K562 (cell line): ENCODE measurements at regions not wholly inside any gene's neighbourhood (a gene's known extent, or its start where the extent isn't known, plus 50 kb on each side); places are given as distances from the start of the nearest gene placed in this dataset.

Experiments
- ATAC-seq: fragments of 200-7000 bp; cut with Tn5 transposase; 3 replicates; pipeline ENCODE4 v1.9.1; 2020; ENCODE audit warnings: moderate library complexity
- BruUV-seq: library from RNA; stranded (reverse); fragments of 400-500 nt; replicated peaks from 2 replicates; lab custom pipeline; 2021; lab: Mats Ljungman, UMichigan
- CTCF ChIA-PET: fragments of 300-600 bp; formaldehyde crosslinking; extraction: SDS; loops from one replicate; lab custom pipeline; 2021; ENCODE audit warnings: low intra/inter-chr PET ratio; lab: Yijun Ruan, JAX
- POLR2A ChIA-PET: fragments of 300-600, 350-650 bp; sonication (Branson Sonifier 250); formaldehyde crosslinking; extraction: SDS; loops from one replicate; lab custom pipeline; 2021; ENCODE audit warnings: antibody characterized with exemption, inconsistent platforms; lab: Yijun Ruan, JAX
- DNase-seq, 4 experiments: peaks; one replicate each; pipeline versions ENCODE4 v3.0.0 to v3.0.0-alpha.2; 2011 to 2018; ENCODE audit warnings: low spot score in 3 of 4, mixed read lengths in 3 of 4; ENCODE audit errors: extremely low read depth in 1 of 4
- FAIRE-seq: peaks from 2 replicates; lab custom pipeline; 2011; peaks lifted over from hg19 to GRCh38; lab: Jason Lieb, UNC
- H2AFZ ChIP-seq: 2 replicates; pipeline ENCODE4 v1.6.0; 2011; ENCODE audit warnings: low read depth, low read length, control low read depth, inconsistent platforms
- H3K27ac ChIP-seq: fragments of 200-600 bp; 3 replicates; pipeline ENCODE4 v1.8.0; 2011; ENCODE audit warnings: low read depth, mild to moderate bottlenecking, control low read depth, inconsistent platforms, low read length, moderate library complexity, mixed read lengths; ENCODE audit errors: extremely low read depth
- H3K27me3 ChIP-seq, 2 experiments: fragments of 300-600 bp in 1 of 2; 2 replicates in 1 of 2; 3 replicates in 1 of 2; pipeline versions ENCODE4 v1.6.0 to v1.8.0; 2011; ENCODE audit warnings: inconsistent platforms in 2 of 2, low read length in 2 of 2, mild to moderate bottlenecking in 1 of 2, mixed read lengths in 1 of 2, moderate library complexity in 1 of 2; ENCODE audit not compliant: control insufficient read depth in 2 of 2, insufficient read depth in 2 of 2
- H3K36me3 ChIP-seq: fragments of 300-600 bp; 3 replicates; pipeline ENCODE4 v1.8.0; 2011; ENCODE audit warnings: mild to moderate bottlenecking, low read length, inconsistent platforms; ENCODE audit not compliant: control insufficient read depth, insufficient read depth
- H3K4me1 ChIP-seq, 2 experiments: fragments of 200-600 bp in 1 of 2; replicated peaks in 1 of 2; 2 replicates in 1 of 2; 3 replicates in 1 of 2; pipeline versions ENCODE4 v1.5.1 to v1.8.0; 2011; ENCODE audit warnings: inconsistent platforms in 2 of 2, low read length in 2 of 2, mild to moderate bottlenecking in 1 of 2, mixed read lengths in 1 of 2, moderate library complexity in 1 of 2; ENCODE audit not compliant: control insufficient read depth in 2 of 2, insufficient read depth in 2 of 2
- H3K4me2 ChIP-seq: 2 replicates; pipeline ENCODE4 v1.6.1; 2011; ENCODE audit warnings: low read length, control low read depth, inconsistent platforms, mixed read lengths; ENCODE audit not compliant: insufficient read depth
- H3K4me3 ChIP-seq: fragments of 200-600 bp; sonication (generic), shearing (Covaris generic); 2 replicates; pipeline ENCODE4 v1.5.1; 2016; ENCODE audit warnings: control low read depth, inconsistent platforms
- H3K79me2 ChIP-seq: fragments of 200-600 bp; 3 replicates; pipeline ENCODE4 v1.8.0; 2011; ENCODE audit warnings: low read length, inconsistent platforms; ENCODE audit not compliant: control insufficient read depth, insufficient read depth
- H3K9ac ChIP-seq, 2 experiments: 2 replicates each; pipeline versions ENCODE4 v1.6.0 to v1.6.1; 2011; ENCODE audit warnings: low read depth in 2 of 2, low read length in 2 of 2, control low read depth in 1 of 2, inconsistent platforms in 1 of 2, mild to moderate bottlenecking in 1 of 2, mixed read lengths in 1 of 2; ENCODE audit not compliant: insufficient read depth in 1 of 2
- H3K9me1 ChIP-seq: one replicate; pipeline ENCODE4 v1.6.0; 2011; ENCODE audit warnings: inconsistent platforms, mild to moderate bottlenecking, low read length, moderate library complexity; ENCODE audit not compliant: control insufficient read depth, insufficient read depth
- H3K9me3 ChIP-seq: replicated peaks from 2 replicates; pipeline ENCODE4 v1.5.1; 2011; ENCODE audit warnings: low read depth, low read length, inconsistent platforms; ENCODE audit not compliant: control insufficient read depth, insufficient read depth
- H4K20me1 ChIP-seq: replicated peaks from 2 replicates; pipeline ENCODE4 v1.6.1; 2011; ENCODE audit warnings: low read length, inconsistent platforms, mixed read lengths; ENCODE audit not compliant: control insufficient read depth, insufficient read depth
- ATF7 ChIP-seq: fragments of 450-650 bp; IDR thresholded peaks from 2 replicates; pipeline ENCODE4 v1.7.1; 2014; ENCODE audit warnings: mild to moderate bottlenecking, moderate library complexity
- CEBPB ChIP-seq: fragments of 450-650 bp; IDR thresholded peaks from 2 replicates; pipeline ENCODE4 v1.6.1; 2016; ENCODE audit warnings: missing genetic modification characterization, missing compliant biosample characterization
- CEBPG ChIP-seq, 3 experiments: fragments of 200-800 bp in 1 of 3; sonication (Bioruptor generic) in 1 of 3; sonication (generic) in 1 of 3; formaldehyde crosslinking in 1 of 3; IDR thresholded peaks in 2 of 3; conservative IDR thresholded peaks in 1 of 3; 2 replicates each; pipeline versions ENCODE4 v1.6.1 to v1.8.0; 2016 to 2022; ENCODE audit warnings: missing compliant biosample characterization in 2 of 3, missing genetic modification characterization in 2 of 3, mild to moderate bottlenecking in 1 of 3, missing genetic modification reagents in 1 of 3
- CSDE1 ChIP-seq, 2 experiments: fragments of 450-650 bp; IDR thresholded peaks; 2 replicates each; pipeline ENCODE4 v1.6.1; 2016; ENCODE audit warnings: mild to moderate bottlenecking in 1 of 2
- WGBS: fragments of 100-300 bp; shearing (Covaris generic); methylation state at CpG from one replicate; pipeline ENCODE4 v1.1.6; 2016; ENCODE audit warnings: low coverage, mixed read lengths; ENCODE audit not compliant: insufficient coverage; ENCODE audit errors: missing lambda C conversion rate; 5-methylcytosine and 5-hydroxymethylcytosine counted together
- in situ Hi-C: fragments of 300-500 bp; cut with MboI; formaldehyde crosslinking; loops from 4 replicates; pipeline ENCODE4 v1.15.0; 2018; ENCODE audit warnings: inconsistent platforms, mixed read lengths
- intact Hi-C: fragments of 100-400 bp; cut with micrococcal nuclease; formaldehyde crosslinking; loops from 2 replicates; pipeline ENCODE4 v1.14.2; 2022
- TF ChIP-seq, protein P1 (sequence below), 2 experiments: fragments of 450-650 bp in 1 of 2; sonication (generic) in 1 of 2; formaldehyde crosslinking in 1 of 2; IDR thresholded peaks in 1 of 2; conservative IDR thresholded peaks in 1 of 2; 2 replicates each; pipeline versions ENCODE4 v1.6.1 to v1.8.1; 2016 to 2023; ENCODE audit warnings: mild to moderate bottlenecking in 2 of 2, moderate library complexity in 2 of 2, inconsistent platforms in 1 of 2, missing genetic modification reagents in 1 of 2

DNA sequence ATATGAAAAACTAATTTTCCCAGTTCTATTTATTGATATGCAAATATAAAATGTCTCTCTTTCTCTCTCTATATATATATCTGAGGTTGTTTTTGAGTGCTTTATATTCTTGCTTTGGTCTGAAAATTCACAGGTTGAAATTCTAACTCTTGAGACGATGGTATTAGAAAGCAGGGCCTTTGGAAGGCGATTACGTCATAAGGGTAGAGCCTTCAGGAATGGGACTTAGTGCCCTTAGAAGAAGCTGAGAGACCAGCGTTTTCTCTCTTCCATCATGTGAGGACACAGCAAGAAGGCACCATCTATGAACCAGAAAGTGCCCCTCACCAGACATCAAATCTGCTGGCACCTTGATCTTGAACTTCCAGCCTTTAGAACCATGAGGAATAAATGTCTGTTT is 57.4 kb upstream of the PAXBP1 start:
- POLR2A ChIA-PET = no interaction called here
- Histone ChIP-seq H3K27ac (no peak overlapping the region), H2AFZ (no peak overlapping the region), H3K9me3 (no peaks in the 10 kb centered on the region), H3K36me3 (no peaks in the 10 kb centered on the region), H3K9me1 (no peaks in the 10 kb centered on the region), H3K9ac (no peak overlapping the region), H3K4me1 (peaks cover 0 to 3% of the 10 kb centered on the region in 2 experiments; a peak in 1 of 5 replicates), H3K4me3 (no peak overlapping the region), H4K20me1 (no peaks in the 10 kb centered on the region), H3K79me2 (no peaks in the 10 kb centered on the region)
- DNase-seq (no peak), FAIRE-seq (no peak)
- 3% methylated on average over 4 of the region's 4 CpGs for WGBS
- in situ Hi-C loops (no loop called here), intact Hi-C loops (loop anchor here (5.0 kb wide), 2 partner anchors 57 to 427 kb away; partner anchors contain the start of gene PAXBP1)
- no TSS peak for BruUV-seq
- TF ChIP-seq CSDE1 (IDR thresholded peaks at IDR 0.05) (no peak), CEBPB (0 out of 2 replicates have a peak, but pooled peaks have one; percentile 24), ATF7 (peak; percentile 52; the same call in 1 of the 2 replicates), CEBPG (CRISPR knock-in tag; IDR thresholded peaks at IDR 0.05) (no peak), CEBPG (tag; conservative IDR thresholded peaks at IDR 0.05 in 1 of 2, IDR thresholded peaks at IDR 0.05 in 1 of 2) (peak in 1 of 2 experiments; percentile 23; a peak in 1 of 4 replicates)
- TF ChIP-seq, protein P1, sequence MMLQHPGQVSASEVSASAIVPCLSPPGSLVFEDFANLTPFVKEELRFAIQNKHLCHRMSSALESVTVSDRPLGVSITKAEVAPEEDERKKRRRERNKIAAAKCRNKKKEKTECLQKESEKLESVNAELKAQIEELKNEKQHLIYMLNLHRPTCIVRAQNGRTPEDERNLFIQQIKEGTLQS (IDR thresholded peaks at IDR 0.05) = peak; percentile 35; the same call in 1 of the 2 replicates
- TF ChIP-seq, protein P1 (CRISPR knock-in tag; conservative IDR thresholded peaks at IDR 0.05) = no peak
- TF ChIP-seq, all 486 proteins: peak for 4
- peaks cover 4 to 9% of the 10 kb centered on the region in 2 experiments; a peak in 4 of 5 replicates for H3K27me3 ChIP-seq
- no peak for ATAC-seq
- no peak overlapping the region for H3K4me2 ChIP-seq
- CTCF ChIA-PET = no interaction called here
